ENCODE measurements at regions not wholly inside any gene's neighbourhood (a gene's known extent, or its start where the extent isn't known, plus 50 kb on each side); places are given as distances from the start of the nearest gene placed in this dataset.

- no peak for TF ChIP-seq CTCF (IDR thresholded peaks at IDR 0.05; ENCODE audit: low read depth, low read length, missing input control)
- no peak for TF ChIP-seq FOXA1 (IDR thresholded peaks at IDR 0.05)
- TF ChIP-seq MAX (IDR thresholded peaks at IDR 0.05) = no peak
- no peak for TF ChIP-seq RAD21 (IDR thresholded peaks at IDR 0.05)
Observed at GRCh38 chr18:39872651-39873050, 2082.4 kb upstream of the PIK3C3 start.

Data from liver (tissue), 3 donors.